Panc1 (cell line): ENCODE measurements at regions not wholly inside any gene's neighbourhood (a gene's known extent, or its start where the extent isn't known, plus 50 kb on each side); places are given as distances from the start of the nearest gene placed in this dataset.

Experiments used
- ATAC-seq: fragments of 200-7000 bp; cut with Tn5 transposase; 2 replicates; pipeline ENCODE4 v1.9.1; 2020; ENCODE audit warnings: mild to moderate bottlenecking, moderate library complexity
- BruUV-seq: library from RNA; stranded (reverse); fragments of 400-500 nt; replicated peaks from 2 replicates; lab custom pipeline; 2021; lab: Mats Ljungman, UMichigan
- CTCF ChIA-PET: fragments of 300-600 bp; sonication (Branson Sonifier 250); formaldehyde crosslinking; loops from one replicate; lab custom pipeline; 2022; ENCODE audit warnings: antibody characterized with exemption; lab: Charles Lee
- POLR2A ChIA-PET: fragments of 300-600 bp; sonication (Branson Sonifier 250); formaldehyde crosslinking; loops from one replicate; lab custom pipeline; 2022; ENCODE audit warnings: antibody characterized with exemption; lab: Charles Lee
- DNase-seq: peaks from one replicate; pipeline ENCODE4 v3.0.0-alpha.2; 2010; ENCODE audit warnings: low read depth, low spot score
- H3K27ac ChIP-seq: 2 replicates; pipeline ENCODE4 v1.5.1; 2011; ENCODE audit warnings: mild to moderate bottlenecking, low read length, inconsistent platforms
- H3K27me3 ChIP-seq: fragments of 200-500 bp; sonication (Bioruptor generic); 2 replicates; pipeline ENCODE4 v1.6.0; 2014; ENCODE audit warnings: low read length, inconsistent platforms; ENCODE audit not compliant: control insufficient read depth, insufficient read depth
- H3K36me3 ChIP-seq: fragments of 200-500 bp; sonication (Bioruptor generic); 2 replicates; pipeline ENCODE4 v1.5.1; 2014; ENCODE audit warnings: inconsistent platforms, mild to moderate bottlenecking, low read length, moderate library complexity; ENCODE audit not compliant: control insufficient read depth, insufficient read depth
- H3K4me1 ChIP-seq: 2 replicates; pipeline ENCODE4 v1.5.1; 2011; ENCODE audit warnings: inconsistent platforms, mild to moderate bottlenecking, low read length, moderate library complexity; ENCODE audit not compliant: control insufficient read depth, insufficient read depth
- H3K4me3 ChIP-seq, 2 experiments: 2 replicates each; pipeline ENCODE4 v1.5.1; 2011 to 2012; ENCODE audit warnings: low read depth in 2 of 2, low read length in 2 of 2, mild to moderate bottlenecking in 2 of 2, inconsistent platforms in 1 of 2, moderate library complexity in 1 of 2
- H3K9me3 ChIP-seq: fragments of 200-500 bp; sonication (Bioruptor generic); 2 replicates; pipeline ENCODE4 v1.5.1; 2014; ENCODE audit warnings: low read depth, mild to moderate bottlenecking, inconsistent platforms, low read length, moderate library complexity; ENCODE audit not compliant: control insufficient read depth, insufficient read depth
- POLR2AphosphoS5 ChIP-seq: IDR thresholded peaks from 2 replicates; pipeline ENCODE4 v1.6.1; 2012; ENCODE audit warnings: mild to moderate bottlenecking, low read depth, low read length, moderate library complexity
- SIN3A ChIP-seq: IDR thresholded peaks from 2 replicates; pipeline ENCODE4 v1.6.1; 2012; ENCODE audit warnings: low read depth, mild to moderate bottlenecking, low read length, moderate library complexity, borderline replicate concordance; ENCODE audit not compliant: insufficient read depth
- TCF7L2 ChIP-seq: IDR thresholded peaks from 2 replicates; pipeline ENCODE4 v1.6.1; 2011; ENCODE audit warnings: mild to moderate bottlenecking, low read depth, low read length, inconsistent platforms
- in situ Hi-C: cut with HindIII; loops from 2 replicates; pipeline ENCODE4 v1.10.0; 2016; ENCODE audit warnings: low sequenced_read_pairs, low pct_unique_long_range_greater_than_20kb
- intact Hi-C: fragments of 100-400 bp; cut with micrococcal nuclease; formaldehyde crosslinking; loops from one replicate; pipeline ENCODE4 v1.10.0; 2022; ENCODE audit not compliant: unreplicated experiment
- TF ChIP-seq, protein P1 (sequence below), 2 experiments: IDR thresholded peaks; 2 replicates each; pipeline ENCODE4 v1.6.1; 2011 to 2012; ENCODE audit warnings: low read depth in 2 of 2, control low read depth in 1 of 2, low read length in 1 of 2, mild to moderate bottlenecking in 1 of 2, moderate library complexity in 1 of 2; ENCODE audit not compliant: insufficient read depth in 1 of 2
- TF ChIP-seq, protein P2 (sequence below): fragments of 450-650 bp; IDR thresholded peaks from 2 replicates; pipeline ENCODE4 v1.5.1; 2017; ENCODE audit warnings: mild to moderate bottlenecking

DNA sequence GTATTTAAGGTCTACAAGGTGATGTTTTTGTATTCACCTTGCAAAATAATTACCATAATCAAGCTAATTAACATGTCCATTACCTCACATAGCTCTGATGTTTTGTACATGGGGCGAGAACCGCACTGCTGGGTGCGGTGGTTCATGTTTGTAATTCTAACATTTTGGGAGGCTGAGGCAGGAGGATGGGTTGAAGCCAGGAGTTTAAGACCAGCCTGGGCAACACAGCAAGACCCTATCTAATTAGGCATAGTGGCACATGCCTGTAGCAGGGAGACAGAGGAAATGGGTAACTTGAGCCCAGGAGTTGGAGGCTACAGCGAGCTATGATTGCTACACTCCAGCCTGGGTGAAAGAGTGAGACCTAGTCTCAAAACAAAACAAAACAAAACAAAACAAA, 248.2 kb upstream of the NSMCE3 start:
- POLR2A ChIA-PET = no interaction called here
- CTCF ChIA-PET = no interaction called here

DNA sequence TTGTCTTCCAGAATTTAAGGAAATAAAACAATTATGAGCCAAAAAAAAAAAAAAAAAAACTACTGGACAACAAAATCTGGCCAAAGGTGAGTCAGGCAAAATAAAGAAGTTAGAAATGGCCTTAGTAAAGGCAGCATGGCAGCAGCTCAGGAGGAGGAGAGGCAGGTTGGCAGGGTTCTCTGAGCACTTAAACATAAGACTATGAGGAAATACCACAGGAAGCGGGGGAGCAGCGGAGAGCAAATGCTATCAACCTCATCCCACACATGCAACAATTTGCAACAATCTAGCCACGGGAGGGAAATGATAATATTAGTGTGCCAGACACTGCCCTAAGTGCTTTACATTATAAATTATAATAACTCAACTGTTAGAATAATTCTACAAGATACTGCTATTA, 247.3 kb upstream of the NSMCE3 start:
- ChIA-PET CTCF (no interaction called here), POLR2A (no interaction called here)
- Histone ChIP-seq H3K9me3 (no peaks in the 10 kb centered on the region), H3K36me3 (no peaks in the 10 kb centered on the region), H3K4me1 (no peaks in the 10 kb centered on the region), H3K27me3 (no peaks in the 10 kb centered on the region), H3K4me3 (no peak overlapping the region), H3K27ac (no peak overlapping the region)
- ATAC-seq (no peak), DNase-seq (no peak)
- in situ Hi-C loops (no loop called here), intact Hi-C loops (no loop called here)
- BruUV-seq = no TSS peak
- TF ChIP-seq, protein P1, sequence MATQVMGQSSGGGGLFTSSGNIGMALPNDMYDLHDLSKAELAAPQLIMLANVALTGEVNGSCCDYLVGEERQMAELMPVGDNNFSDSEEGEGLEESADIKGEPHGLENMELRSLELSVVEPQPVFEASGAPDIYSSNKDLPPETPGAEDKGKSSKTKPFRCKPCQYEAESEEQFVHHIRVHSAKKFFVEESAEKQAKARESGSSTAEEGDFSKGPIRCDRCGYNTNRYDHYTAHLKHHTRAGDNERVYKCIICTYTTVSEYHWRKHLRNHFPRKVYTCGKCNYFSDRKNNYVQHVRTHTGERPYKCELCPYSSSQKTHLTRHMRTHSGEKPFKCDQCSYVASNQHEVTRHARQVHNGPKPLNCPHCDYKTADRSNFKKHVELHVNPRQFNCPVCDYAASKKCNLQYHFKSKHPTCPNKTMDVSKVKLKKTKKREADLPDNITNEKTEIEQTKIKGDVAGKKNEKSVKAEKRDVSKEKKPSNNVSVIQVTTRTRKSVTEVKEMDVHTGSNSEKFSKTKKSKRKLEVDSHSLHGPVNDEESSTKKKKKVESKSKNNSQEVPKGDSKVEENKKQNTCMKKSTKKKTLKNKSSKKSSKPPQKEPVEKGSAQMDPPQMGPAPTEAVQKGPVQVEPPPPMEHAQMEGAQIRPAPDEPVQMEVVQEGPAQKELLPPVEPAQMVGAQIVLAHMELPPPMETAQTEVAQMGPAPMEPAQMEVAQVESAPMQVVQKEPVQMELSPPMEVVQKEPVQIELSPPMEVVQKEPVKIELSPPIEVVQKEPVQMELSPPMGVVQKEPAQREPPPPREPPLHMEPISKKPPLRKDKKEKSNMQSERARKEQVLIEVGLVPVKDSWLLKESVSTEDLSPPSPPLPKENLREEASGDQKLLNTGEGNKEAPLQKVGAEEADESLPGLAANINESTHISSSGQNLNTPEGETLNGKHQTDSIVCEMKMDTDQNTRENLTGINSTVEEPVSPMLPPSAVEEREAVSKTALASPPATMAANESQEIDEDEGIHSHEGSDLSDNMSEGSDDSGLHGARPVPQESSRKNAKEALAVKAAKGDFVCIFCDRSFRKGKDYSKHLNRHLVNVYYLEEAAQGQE (IDR thresholded peaks at IDR 0.05; ENCODE audit: insufficient read depth in 1 of 2, low read depth in 2 of 2, low read length in 1 of 2) = no peak

More for the DNA sequence above, 248.2 kb upstream of the NSMCE3 start:
- DNase-seq (no peak), ATAC-seq (no peak)
- H3K27ac ChIP-seq = no peak overlapping the region
- TF ChIP-seq TCF7L2 (no peak), POLR2AphosphoS5 (no peak), SIN3A (no peak)
- TF ChIP-seq, protein P1 (IDR thresholded peaks at IDR 0.05; ENCODE audit: insufficient read depth in 1 of 2, low read depth in 2 of 2, low read length in 1 of 2) = no peak
- TF ChIP-seq, protein P2, sequence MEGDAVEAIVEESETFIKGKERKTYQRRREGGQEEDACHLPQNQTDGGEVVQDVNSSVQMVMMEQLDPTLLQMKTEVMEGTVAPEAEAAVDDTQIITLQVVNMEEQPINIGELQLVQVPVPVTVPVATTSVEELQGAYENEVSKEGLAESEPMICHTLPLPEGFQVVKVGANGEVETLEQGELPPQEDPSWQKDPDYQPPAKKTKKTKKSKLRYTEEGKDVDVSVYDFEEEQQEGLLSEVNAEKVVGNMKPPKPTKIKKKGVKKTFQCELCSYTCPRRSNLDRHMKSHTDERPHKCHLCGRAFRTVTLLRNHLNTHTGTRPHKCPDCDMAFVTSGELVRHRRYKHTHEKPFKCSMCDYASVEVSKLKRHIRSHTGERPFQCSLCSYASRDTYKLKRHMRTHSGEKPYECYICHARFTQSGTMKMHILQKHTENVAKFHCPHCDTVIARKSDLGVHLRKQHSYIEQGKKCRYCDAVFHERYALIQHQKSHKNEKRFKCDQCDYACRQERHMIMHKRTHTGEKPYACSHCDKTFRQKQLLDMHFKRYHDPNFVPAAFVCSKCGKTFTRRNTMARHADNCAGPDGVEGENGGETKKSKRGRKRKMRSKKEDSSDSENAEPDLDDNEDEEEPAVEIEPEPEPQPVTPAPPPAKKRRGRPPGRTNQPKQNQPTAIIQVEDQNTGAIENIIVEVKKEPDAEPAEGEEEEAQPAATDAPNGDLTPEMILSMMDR = no peak
- intact Hi-C loops (no loop called here), in situ Hi-C loops (no loop called here)
- H3K4me1 ChIP-seq = no peaks in the 10 kb centered on the region
- BruUV-seq = no TSS peak
- H3K36me3 ChIP-seq = no peaks in the 10 kb centered on the region
- H3K9me3 ChIP-seq = no peaks in the 10 kb centered on the region
- no peak overlapping the region for H3K4me3 ChIP-seq
- no peaks in the 10 kb centered on the region for H3K27me3 ChIP-seq
